ENCODE measurements at regions not wholly inside any gene's neighbourhood (a gene's known extent, or its start where the extent isn't known, plus 50 kb on each side); places are given as distances from the start of the nearest gene placed in this dataset.

DNA sequence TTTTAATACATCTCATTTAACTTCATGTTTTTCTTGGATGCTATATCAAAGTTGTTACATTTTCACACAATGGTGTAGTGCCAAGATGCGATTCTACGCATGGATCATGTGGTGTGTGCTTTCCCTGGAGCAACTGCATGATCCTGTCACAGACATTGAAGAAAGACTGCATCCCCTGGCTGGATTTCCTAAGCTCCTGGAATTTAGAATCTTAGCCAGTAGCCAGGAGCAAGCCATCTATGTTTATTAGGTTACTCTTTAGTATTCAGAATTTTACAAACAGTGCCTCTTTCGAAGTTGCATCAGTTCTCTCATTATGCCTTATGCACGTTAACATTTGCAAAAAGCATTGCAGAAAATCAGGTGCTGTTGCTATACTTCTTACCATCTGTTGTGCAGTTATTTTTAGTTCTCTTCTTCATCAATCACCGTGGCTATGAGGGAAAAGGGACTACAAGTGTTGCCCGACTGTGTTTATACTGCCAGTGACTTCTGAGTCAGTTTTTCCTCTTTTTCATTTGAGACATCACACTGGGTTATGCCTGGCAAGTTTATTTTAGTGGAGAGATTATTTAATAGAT is 584.2 kb downstream of the BCKDHB start:
- TF ChIP-seq POLR2A (IDR thresholded peaks at IDR 0.05; ENCODE audit: low read length) (no peak), GATA1 (IDR thresholded peaks at IDR 0.05; ENCODE audit: low read depth, low read length) (no peak)

All from erythroblast (primary cell).